ENCODE measurements at regions not wholly inside any gene's neighbourhood (a gene's known extent, or its start where the extent isn't known, plus 50 kb on each side); places are given as distances from the start of the nearest gene placed in this dataset.

DNA sequence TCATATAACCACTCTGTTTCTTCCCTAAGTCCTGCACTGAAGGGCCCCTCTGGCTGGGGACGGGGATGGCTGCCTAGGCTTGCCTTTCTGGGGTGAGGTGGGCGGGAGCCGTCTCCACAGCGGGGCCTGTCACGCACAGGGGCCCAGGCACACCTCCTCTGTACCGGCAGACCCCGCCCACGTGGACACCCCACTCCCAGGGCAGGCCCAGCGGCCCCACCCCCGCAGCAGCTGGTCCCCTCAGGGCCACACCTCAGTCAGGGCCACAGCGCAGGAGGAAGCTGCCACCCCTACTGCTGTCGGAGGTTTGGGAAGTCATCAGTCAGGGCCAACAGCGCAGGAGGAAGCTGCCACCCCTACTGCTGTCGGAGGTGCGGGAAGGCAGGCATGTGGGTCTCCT is 257.6 kb upstream of the RAB6C start:
- TF ChIP-seq CTCF (IDR thresholded peaks at IDR 0.05) (no peak), POLR2A (IDR thresholded peaks at IDR 0.05) (no peak), POLR2AphosphoS5 (IDR thresholded peaks at IDR 0.05) (no peak)

Measured in prostate gland (tissue), 2 donors.